SJCRH30 (cell line): ENCODE measurements at regions not wholly inside any gene's neighbourhood (a gene's known extent, or its start where the extent isn't known, plus 50 kb on each side); places are given as distances from the start of the nearest gene placed in this dataset.

Experiments used
- DNase-seq, 2 experiments: peaks; one replicate each; pipeline ENCODE4 v3.0.0-alpha.2; 2015 to 2020
- H3K27ac ChIP-seq: fragments of 250-450 bp; sonication (Bioruptor Pico); 2 replicates; pipeline ENCODE4 v1.5.1; 2020; ENCODE audit warnings: mild to moderate bottlenecking, moderate library complexity
- H3K27me3 ChIP-seq: fragments of 250-450 bp; sonication (Bioruptor Pico); 2 replicates; pipeline ENCODE4 v1.5.1; 2020; ENCODE audit warnings: mild to moderate bottlenecking, moderate library complexity
- H3K36me3 ChIP-seq: fragments of 250-450 bp; sonication (Bioruptor Pico); 2 replicates; pipeline ENCODE4 v1.5.1; 2020; ENCODE audit warnings: mild to moderate bottlenecking, moderate library complexity
- H3K4me1 ChIP-seq: fragments of 250-450 bp; sonication (Bioruptor Pico); 2 replicates; pipeline ENCODE4 v1.5.1; 2020; ENCODE audit warnings: mild to moderate bottlenecking, moderate library complexity
- H3K4me3 ChIP-seq: fragments of 250-450 bp; sonication (Bioruptor Pico); 2 replicates; pipeline ENCODE4 v1.5.1; 2020; ENCODE audit warnings: mild to moderate bottlenecking, moderate library complexity
- H3K9me3 ChIP-seq: fragments of 250-450 bp; sonication (Bioruptor Pico); replicated peaks from 2 replicates; pipeline ENCODE4 v1.5.1; 2020; ENCODE audit warnings: mild to moderate bottlenecking, moderate library complexity

DNA sequence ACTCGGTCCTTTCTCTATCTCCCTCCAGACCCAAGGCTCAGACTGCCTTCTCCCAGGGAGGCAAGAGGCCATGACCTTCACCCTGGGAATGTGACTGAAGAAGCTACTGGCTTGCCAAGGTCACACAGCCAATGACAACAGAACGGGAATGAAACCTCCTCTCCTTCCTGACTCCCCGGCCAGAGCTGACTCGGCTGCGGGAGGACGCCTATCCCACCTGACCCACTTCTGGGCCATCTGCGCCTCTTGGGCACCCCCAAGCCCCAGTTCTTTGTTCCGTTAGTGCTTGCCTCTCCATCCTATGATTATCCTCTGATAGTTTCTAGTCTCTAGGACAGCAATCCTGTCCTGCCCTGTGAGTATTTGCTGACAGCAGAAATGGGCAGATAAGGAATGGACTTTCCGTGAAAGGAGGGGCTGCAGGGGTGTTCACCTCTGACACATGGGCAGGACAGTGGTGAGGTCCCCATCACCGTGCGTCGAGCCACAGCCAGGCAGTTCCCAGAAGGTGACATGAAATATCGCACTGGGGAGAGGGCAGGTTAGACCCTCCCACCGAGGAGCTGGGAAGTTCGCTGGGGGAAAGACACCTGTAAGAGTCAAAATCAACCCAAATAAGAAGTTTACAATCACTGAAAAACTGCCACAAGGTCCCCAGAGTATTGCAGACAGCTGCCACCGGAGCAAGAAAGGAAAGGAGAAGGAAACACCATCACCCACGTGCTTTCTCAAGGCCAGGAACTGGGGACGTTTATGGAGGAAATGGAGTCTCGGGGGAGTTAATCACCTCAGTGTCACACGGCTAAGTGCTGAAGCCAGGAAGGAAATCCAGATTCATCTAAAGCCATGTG, 63.0 kb downstream of the INSIG1 start:
- Histone ChIP-seq H3K27me3 (peaks cover 36% of the 10 kb centered on the region; the same call in 1 of the 2 replicates), H3K4me1 (peaks cover 11% of the 10 kb centered on the region), H3K4me3 (no peak overlapping the region), H3K27ac (no peak overlapping the region), H3K36me3 (no peaks in the 10 kb centered on the region), H3K9me3 (no peaks in the 10 kb centered on the region)
- DNase-seq, result no peak

DNA sequence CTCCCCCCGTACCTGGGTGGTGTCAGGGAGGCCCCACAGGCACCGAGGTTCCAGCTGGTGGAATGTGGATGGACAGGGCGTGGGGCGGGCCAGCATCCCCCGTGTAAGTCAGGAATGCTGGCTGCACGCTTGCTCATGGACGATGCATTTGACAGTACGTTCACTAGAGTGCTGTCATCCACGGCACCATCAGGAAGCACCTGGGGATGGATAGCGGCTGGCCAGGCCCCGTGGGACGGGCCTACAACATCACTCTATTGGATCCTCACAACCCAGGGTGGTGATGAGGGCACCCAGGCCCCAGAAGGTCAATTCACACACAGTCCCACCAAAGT, 63.6 kb downstream of the INSIG1 start:
- no peak for DNase-seq
- Histone ChIP-seq H3K4me1 (peaks cover 11% of the 10 kb centered on the region), H3K36me3 (no peaks in the 10 kb centered on the region), H3K9me3 (no peaks in the 10 kb centered on the region), H3K27me3 (peaks cover 36% of the 10 kb centered on the region; the same call in 1 of the 2 replicates), H3K27ac (no peak overlapping the region), H3K4me3 (no peak overlapping the region)

DNA sequence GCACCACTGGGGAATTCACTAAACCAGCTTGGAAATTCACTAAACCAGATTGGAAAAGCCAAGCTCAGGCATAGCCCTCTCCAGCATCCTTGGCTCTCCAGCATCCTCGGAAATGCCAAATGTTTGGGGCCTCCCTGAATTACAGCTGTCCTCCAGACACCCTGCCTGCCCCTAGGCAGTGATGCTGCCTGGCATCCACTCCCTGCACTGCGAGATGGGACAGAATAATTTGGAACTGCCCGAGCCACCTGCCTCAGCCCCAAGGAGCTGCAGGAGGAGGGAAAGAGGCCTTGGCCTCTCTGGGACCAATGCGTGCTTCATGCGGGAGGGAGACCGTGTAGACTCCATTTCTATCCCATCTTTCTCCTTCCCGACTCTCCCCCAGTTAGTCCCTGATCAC, 64.3 kb downstream of the INSIG1 start:
- Histone ChIP-seq H3K27me3 (peaks cover 35% of the 10 kb centered on the region; the same call in 1 of the 2 replicates), H3K4me1 (peaks cover 11% of the 10 kb centered on the region), H3K4me3 (no peak overlapping the region), H3K9me3 (no peaks in the 10 kb centered on the region), H3K36me3 (no peaks in the 10 kb centered on the region), H3K27ac (no peak overlapping the region)
- no peak for DNase-seq

DNA sequence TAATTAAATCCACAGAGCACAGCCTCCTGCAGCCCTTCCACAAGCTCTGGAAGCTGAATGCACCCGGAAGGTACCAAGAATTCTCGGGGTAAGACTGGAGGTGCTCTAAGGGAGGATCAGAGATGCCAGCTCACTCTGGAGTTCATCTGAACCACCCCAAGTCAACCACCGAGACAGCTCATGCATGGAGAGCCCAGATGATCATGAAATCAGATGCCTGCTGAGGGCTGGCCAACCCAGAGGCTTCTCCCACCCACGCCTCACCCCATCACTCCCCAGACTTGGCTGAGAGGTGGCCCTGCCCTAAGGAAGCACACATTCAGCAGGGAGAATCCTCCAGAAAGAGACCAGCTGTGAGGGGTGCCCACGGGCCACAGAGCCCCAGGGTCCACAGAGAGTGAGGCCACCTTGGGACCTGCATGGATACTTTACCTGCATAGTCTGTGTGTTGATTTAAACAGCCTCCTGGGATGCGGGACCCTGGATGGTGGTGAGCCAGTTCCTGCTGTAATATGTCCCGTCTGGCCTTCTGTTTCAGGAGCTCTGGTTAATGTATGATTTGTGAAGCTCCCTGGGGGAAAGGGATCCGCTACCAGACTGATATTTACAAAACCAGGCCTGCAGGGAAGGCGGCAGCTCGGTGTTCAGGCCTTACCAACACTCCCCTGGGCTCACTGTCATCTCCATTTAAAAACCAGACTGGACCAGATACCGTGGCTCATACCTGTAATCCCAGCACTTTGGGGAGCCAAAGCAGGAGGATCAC, 64.9 kb downstream of the INSIG1 start:
- no peak overlapping the region for H3K27ac ChIP-seq

DNA sequence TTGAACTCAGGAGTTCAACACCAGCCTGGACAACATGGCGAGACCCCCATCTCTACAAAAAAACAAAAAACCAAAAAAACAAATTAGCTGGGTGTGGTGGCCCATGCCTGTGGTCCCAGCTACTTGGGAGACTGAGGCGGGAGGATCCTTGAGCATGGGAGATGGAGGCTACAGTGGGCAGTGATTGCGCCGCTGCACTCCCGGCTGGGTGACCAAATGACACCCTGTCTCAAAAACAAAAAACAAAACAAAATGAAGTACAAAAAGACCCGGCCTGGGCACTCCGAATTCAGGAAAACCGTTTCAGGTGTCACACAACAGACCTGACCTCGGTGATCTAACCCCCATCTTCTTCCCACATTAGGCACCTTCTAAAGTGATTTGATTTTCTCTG, 65.5 kb downstream of the INSIG1 start:
- H3K27me3 ChIP-seq, result peaks cover 27% of the 10 kb centered on the region; the same call in 1 of the 2 replicates
- H3K27ac ChIP-seq, result no peak overlapping the region
- DNase-seq, result no peak
- no peaks in the 10 kb centered on the region for H3K9me3 ChIP-seq
- no peak overlapping the region for H3K4me3 ChIP-seq
- H3K4me1 ChIP-seq, result peaks cover 11% of the 10 kb centered on the region
- no peaks in the 10 kb centered on the region for H3K36me3 ChIP-seq

More for the DNA sequence above, 64.9 kb downstream of the INSIG1 start:
- no peak for DNase-seq
- H3K27me3 ChIP-seq, result peaks cover 29% of the 10 kb centered on the region; the same call in 1 of the 2 replicates
- no peaks in the 10 kb centered on the region for H3K9me3 ChIP-seq
- H3K4me1 ChIP-seq, result peaks cover 11% of the 10 kb centered on the region
- H3K4me3 ChIP-seq, result no peak overlapping the region
- H3K36me3 ChIP-seq, result no peaks in the 10 kb centered on the region

DNA sequence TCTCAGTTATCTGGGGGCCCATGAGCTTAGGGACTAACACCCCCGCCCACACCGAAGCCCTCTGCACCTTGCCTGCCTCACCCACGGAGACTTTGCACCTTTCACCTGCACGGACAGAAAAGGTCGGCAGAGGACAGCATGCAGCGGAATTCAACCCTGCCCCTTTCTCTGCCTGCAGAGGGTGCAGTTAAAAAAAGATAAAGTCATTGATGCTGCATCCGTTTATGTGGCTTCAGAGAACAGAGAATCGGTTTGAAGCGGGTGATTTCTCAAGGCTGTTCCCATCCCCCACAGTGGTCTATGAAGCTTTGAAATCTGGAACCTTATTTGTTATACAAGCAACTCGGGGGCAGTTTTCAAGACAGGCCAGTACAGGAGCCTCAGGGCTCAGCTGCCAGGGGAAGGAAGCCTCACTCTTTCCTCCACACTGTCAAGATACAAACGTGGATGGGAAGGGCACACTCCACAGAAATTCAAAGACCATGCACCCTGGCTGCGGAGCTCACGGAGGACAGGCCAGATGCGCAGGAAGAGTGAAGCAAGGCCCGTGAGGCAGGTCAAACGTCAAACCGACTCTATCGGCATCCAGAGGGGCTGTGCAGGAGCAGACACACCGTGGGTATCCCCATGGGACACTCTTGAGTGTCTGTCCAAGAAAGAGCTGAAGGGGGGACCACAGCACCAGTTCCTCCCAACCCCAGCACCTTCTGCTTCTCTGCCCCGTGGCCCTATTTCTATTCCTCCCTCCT, 66.3 kb downstream of the INSIG1 start:
- Histone ChIP-seq H3K27ac (no peak overlapping the region), H3K9me3 (no peaks in the 10 kb centered on the region), H3K4me3 (no peak overlapping the region), H3K36me3 (no peaks in the 10 kb centered on the region), H3K27me3 (peaks cover 23% of the 10 kb centered on the region; the same call in 1 of the 2 replicates), H3K4me1 (peaks cover 11% of the 10 kb centered on the region)
- no peak for DNase-seq

DNA sequence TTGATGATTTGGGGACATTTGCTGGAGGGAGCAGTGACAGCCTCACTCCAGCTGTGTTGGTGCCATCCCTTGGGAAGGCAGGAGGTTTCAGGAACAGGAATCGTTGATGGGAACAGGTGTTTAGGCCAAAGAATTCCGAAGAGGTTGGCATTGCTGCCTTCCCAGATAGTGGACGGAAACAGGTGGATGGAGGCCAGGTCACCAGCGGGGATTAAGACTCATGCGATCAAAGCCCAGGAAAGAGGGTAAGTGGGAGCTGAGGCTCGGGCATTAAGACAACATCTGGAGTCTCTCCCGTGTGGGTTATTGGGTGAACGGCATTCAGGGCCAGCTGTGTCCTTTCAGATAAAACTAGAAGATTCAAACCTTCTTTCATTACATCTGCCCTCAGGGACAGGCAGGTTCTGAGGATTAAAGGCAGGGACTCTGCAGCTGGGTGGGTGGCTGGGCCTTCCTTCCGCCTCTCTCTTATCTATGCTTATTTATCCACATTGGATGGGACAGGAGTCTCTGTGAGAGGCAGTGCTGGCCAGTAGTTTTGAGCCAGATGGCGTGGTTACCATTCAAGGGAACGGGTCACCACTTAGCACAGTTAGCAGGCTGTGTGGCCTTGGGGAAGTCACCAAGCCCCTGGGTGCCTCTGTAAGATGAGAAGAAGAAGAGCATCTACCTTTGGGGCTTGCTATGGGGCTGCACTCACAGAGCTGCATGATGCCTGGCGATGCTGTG, 67.6 kb downstream of the INSIG1 start:
- Histone ChIP-seq H3K9me3 (no peaks in the 10 kb centered on the region), H3K36me3 (no peaks in the 10 kb centered on the region), H3K27me3 (peaks cover 23% of the 10 kb centered on the region; the same call in 1 of the 2 replicates), H3K27ac (no peak overlapping the region), H3K4me1 (peaks cover 11% of the 10 kb centered on the region), H3K4me3 (no peak overlapping the region)
- DNase-seq, result peak; percentile 69 to 86

DNA sequence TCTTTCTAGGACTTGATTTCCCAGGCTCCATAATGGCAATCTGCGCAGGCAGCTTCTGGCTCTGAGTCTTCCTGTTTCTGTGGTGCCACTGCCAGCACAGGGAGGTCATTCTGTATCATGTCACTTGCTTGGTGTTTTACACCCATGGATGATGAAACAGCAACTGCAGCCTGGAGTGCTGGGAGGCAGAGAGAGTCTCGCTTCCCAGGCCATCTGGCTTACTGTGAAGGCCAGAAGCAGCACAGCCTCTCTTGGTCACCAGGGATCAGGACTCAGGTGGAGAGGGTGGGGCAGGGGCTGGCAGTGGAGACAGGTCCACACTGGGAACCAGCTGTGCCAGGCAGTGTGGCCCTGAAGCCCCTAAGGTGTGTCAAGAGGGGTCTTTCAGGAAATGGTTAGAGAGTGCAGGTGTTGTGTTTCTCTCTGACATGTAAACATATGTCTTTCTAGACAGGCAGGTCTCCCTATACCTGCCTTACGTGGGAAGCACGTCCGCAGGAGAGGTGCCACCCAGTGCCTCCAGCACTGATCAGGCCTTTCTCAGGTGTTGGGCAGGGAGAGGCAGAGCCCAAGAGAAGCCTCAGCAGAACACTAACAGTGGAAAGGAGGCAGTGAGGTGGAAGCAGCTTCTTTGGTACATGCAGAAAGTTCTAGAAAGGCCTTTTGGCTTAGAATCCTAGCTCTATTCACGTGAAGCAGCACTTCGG, 71.4 kb downstream of the INSIG1 start:
- Histone ChIP-seq H3K4me1 (peaks cover 11% of the 10 kb centered on the region), H3K9me3 (no peaks in the 10 kb centered on the region), H3K27ac (no peak overlapping the region), H3K4me3 (no peak overlapping the region), H3K27me3 (0 out of 2 replicates have a peak, but pooled peaks cover 4% of the 10 kb centered on the region), H3K36me3 (no peaks in the 10 kb centered on the region)
- no peak for DNase-seq

DNA sequence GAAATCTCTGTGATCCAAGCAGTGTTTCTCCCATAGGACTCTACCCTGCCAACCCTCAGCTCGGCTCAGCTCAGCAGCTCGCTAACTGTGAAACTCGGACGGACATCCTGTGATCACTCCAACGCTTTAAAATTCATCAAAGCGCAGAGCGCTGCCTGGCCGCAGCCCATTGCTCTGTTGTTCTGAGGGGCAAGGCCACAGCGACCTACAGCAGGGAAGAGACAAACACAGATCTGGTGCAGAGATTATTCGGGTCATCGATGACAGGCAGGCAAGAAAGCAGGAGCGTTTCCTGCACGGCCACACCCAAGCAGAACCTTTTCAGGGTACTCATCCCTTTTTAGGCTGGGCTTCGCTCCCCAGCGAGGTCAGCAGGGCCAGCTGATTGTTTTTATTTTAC, 72.1 kb downstream of the INSIG1 start:
- no peak for DNase-seq
- Histone ChIP-seq H3K4me3 (no peak overlapping the region), H3K36me3 (no peaks in the 10 kb centered on the region), H3K9me3 (no peaks in the 10 kb centered on the region), H3K4me1 (peaks cover 9% of the 10 kb centered on the region), H3K27ac (no peak overlapping the region), H3K27me3 (0 out of 2 replicates have a peak, but pooled peaks cover 3% of the 10 kb centered on the region)

DNA sequence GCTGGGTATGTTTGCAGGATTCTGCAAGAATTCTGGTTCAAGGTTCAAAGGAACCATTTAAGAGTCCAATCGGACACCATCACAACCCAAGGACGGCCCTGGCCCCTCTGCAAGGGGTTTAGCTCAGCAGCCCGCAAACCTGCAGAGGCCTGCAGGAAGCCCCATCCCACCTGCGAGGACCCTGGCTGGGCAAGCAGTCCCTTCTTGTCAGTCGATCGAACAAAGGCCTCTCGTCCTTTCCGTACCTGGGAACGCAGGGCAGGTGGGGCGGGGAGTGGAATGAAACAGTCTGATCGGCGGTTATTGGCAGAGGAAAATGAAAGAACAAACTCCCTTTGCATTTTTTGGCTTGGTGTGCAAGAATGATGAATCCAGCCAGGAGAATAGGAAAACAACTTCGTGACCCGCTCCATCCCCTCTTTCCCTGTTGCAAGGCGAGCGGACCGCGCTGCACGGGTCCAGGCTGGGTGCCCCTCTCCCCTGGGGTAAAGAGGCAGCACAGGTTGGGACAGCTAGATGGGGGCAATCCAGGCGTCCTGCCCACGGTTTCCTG, 73.7 kb downstream of the INSIG1 start:
- H3K4me1 ChIP-seq, result no peaks in the 10 kb centered on the region
- H3K4me3 ChIP-seq, result no peak overlapping the region
- no peaks in the 10 kb centered on the region for H3K27me3 ChIP-seq
- H3K27ac ChIP-seq, result no peak overlapping the region
- DNase-seq, result no peak
- no peaks in the 10 kb centered on the region for H3K9me3 ChIP-seq
- H3K36me3 ChIP-seq, result no peaks in the 10 kb centered on the region

DNA sequence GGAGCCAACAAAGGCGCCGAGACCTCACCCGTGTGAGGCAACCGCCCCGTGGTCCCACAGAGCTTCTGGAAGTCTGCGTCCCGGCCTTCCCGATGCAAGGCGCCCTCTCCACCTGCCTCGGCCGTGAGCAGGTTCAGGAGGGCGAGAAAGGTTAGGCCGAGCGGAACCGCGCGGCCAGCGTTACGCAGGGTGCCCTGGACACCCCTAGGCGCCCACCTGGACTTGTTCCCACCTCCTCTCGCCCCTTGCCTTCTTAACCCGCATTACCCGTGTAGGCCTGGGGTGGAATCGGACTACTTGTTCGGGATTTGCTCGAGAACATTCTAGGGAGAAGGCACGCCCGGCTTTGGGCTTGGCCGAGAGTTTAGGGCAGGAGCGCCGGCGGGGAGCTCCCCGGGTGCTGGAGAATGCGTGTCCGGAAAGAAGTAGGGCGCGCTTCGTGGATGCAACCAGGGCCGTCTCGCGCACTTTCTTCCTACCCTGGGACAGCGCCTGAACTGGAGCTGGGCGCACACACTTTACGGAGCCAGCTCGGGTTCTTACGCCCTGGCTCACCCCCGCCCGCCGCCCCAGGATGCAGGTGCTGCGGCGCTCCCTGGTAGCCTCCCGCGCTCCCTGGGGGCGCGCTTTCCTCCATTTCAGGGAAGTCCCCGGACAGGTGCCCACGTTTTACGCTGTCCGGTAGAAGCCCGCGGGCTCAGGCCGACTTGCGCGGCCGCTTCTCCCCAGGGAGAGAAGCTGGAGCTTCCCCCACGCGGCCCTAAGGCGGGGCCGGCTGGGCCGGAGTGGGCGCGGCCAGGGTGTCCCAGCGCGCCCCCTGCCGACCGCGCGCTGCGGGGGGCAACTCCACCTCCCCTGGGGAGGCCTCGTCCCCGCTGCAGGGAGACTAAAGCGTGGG, 74.5 kb downstream of the INSIG1 start:
- no peaks in the 10 kb centered on the region for H3K36me3 ChIP-seq
- DNase-seq, result no peak
- H3K9me3 ChIP-seq, result no peaks in the 10 kb centered on the region
- no peak overlapping the region for H3K27ac ChIP-seq
- no peaks in the 10 kb centered on the region for H3K4me1 ChIP-seq
- no peaks in the 10 kb centered on the region for H3K27me3 ChIP-seq
- H3K4me3 ChIP-seq, result no peak overlapping the region

DNA sequence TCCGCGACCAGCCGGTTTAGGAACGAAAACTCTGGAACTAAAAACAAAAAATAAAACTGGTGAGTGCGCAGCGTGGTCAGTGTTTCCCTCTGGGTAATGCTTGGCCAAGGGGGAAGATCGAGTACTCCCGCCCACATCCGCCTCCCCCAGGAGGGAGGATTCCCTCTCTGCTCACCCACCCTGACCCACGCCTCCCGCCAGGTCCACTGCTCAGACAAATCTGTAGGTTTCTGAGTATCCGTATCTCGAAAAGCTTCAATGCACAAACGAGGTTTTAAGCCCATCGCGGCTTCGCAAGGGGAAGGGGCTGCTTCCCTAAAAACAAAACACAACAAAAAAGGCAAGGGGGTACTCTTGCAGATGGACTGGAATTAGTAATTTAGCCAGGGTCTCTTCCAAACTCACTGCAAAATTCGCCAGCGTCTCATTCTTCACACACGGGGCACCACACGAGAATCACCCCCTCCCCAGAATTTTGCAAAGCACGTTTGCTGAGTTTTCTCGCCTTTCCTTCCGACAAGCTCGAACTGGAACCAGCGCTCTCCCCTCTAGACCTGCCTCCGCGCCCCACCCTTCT, 75.2 kb downstream of the INSIG1 start:
- no peaks in the 10 kb centered on the region for H3K27me3 ChIP-seq
- no peak overlapping the region for H3K4me3 ChIP-seq
- H3K27ac ChIP-seq, result no peak overlapping the region
- no peaks in the 10 kb centered on the region for H3K4me1 ChIP-seq
- H3K9me3 ChIP-seq, result no peaks in the 10 kb centered on the region
- DNase-seq, result no peak
- no peaks in the 10 kb centered on the region for H3K36me3 ChIP-seq
